A172 (cell line): ENCODE measurements at regions not wholly inside any gene's neighbourhood (a gene's known extent, or its start where the extent isn't known, plus 50 kb on each side); places are given as distances from the start of the nearest gene placed in this dataset.
"Not testable (repeated sequence)": the region's sequence is repeated elsewhere in the genome, so short reads cannot be mapped to it uniquely, and the experiment has no call there.

Experiments used
- DNase-seq: peaks from one replicate; pipeline ENCODE4 v3.0.0-alpha.2; 2015; ENCODE audit warnings: low spot score

GRCh38 chr9:13444245-13445102 is 165.0 kb upstream of the MPDZ start:
- DNase-seq, result no peak

GRCh38 chr9:13443346-13444244 is 164.1 kb upstream of the MPDZ start:
- no peak for DNase-seq

- no peak for DNase-seq
Observed at GRCh38 chr9:13439685-13440476, 160.4 kb upstream of the MPDZ start.

- DNase-seq, result no peak
Observed at GRCh38 chr9:13437866-13438265, 158.4 kb upstream of the MPDZ start.

- DNase-seq, result no peak
Observed at GRCh38 chr9:13436591-13436990, 157.1 kb upstream of the MPDZ start.

- not testable (repeated sequence) for DNase-seq
Observed at GRCh38 chr9:13433453-13433852, 154.0 kb upstream of the MPDZ start.

GRCh38 chr9:13432904-13433303 is 153.4 kb upstream of the MPDZ start:
- no peak for DNase-seq

- no peak for DNase-seq
Observed at GRCh38 chr9:13431692-13432091, 152.2 kb upstream of the MPDZ start.

GRCh38 chr9:13431222-13431536 is 151.7 kb upstream of the MPDZ start:
- no peak for DNase-seq

- DNase-seq, result no peak
Observed at GRCh38 chr9:13430368-13431221, 151.1 kb upstream of the MPDZ start.

GRCh38 chr9:13429301-13430190 is 150.1 kb upstream of the MPDZ start:
- no peak for DNase-seq

GRCh38 chr9:13428766-13429165 is 149.3 kb upstream of the MPDZ start:
- no peak for DNase-seq

- peak; percentile 48 for DNase-seq
Observed at GRCh38 chr9:13427587-13427986, 148.1 kb upstream of the MPDZ start.

- no peak for DNase-seq
Observed at GRCh38 chr9:13426606-13427005, 147.1 kb upstream of the MPDZ start.

GRCh38 chr9:13424872-13425271 is 145.4 kb upstream of the MPDZ start:
- DNase-seq, result no peak

- no peak for DNase-seq
Observed at GRCh38 chr9:13424204-13424603, 144.7 kb upstream of the MPDZ start.

- no peak for DNase-seq
Observed at GRCh38 chr9:13414349-13414748, 134.9 kb upstream of the MPDZ start.

GRCh38 chr9:13412331-13412730 is 132.8 kb upstream of the MPDZ start:
- no peak for DNase-seq

- no peak for DNase-seq
Observed at GRCh38 chr9:13411791-13412190, 132.3 kb upstream of the MPDZ start.

- peak; percentile 76 for DNase-seq
Observed at GRCh38 chr9:13410566-13411031, 131.1 kb upstream of the MPDZ start.
